NCI-H345 treated with DMSO at 0.1 percent for 48 hours (cell line): ENCODE measurements at regions not wholly inside any gene's neighbourhood (a gene's known extent, or its start where the extent isn't known, plus 50 kb on each side); places are given as distances from the start of the nearest gene placed in this dataset.
A peak's percentile ranks its signal among the peaks of the same experiment; 100 is the strongest.

ENCODE experiments used
- DNase-seq: peaks from one replicate; lab custom pipeline; 2025; ENCODE audit not compliant: unreplicated experiment; lab: John Stamatoyannopoulos, UW

DNA sequence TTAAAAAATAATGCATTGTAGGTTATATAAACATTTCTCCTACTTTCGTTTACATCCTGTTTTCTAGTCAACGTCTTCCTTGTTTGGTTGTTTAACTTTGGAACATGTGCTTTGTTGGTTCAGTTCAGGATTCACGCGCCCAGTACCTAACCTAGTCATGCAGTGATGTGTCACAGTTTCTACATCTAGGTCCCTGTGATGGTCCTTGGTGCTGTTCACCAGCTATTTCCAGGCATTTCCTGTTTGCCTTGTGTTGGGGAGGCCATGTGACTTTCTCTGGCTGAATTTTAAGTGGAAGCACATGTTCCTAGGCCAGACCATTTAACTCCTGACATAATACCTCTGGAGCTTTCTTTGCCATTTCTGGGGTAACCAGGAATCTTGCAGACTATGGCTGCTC, 292.3 kb downstream of the SMARCA2 start:
- no peak for DNase-seq

DNA sequence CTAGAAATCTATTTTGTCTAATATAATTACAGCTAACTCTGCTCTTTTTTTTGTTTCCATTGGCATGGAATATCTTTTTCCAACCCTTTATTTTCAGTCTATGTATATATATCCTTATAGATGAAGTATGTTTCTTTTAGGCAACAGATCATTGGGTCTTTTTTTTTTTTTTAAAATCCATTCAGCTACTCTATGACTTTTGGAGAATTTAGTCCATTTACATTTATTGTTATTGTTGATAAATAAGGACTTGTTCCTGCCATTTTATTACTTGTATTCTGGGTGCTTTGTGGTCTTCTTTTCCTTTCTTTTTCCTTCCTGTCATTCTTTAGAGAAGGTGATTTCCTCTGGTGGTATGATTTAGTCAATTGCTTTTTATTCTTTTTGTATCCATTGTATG, 296.8 kb downstream of the SMARCA2 start:
- no peak for DNase-seq

DNA sequence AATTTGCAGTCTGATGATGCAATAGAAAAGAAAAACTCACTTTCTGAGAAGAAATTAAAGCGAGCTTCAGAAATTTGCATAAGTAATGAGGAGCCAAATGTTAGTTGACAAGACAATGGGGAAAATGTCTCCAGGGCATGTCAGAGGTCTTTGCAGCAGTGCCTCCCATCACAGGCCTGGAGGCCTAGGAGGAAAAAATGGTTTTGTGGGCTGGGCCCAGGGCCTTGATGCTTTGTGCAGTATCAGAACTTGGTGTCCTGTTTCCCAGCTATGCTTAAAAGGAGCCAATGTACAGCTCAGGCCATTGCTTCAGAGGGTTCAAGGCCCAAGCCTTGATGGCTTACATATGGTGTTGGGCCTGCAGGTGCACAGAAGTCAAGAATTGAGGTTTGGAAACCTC, 298.4 kb downstream of the SMARCA2 start:
- DNase-seq: no peak

DNA sequence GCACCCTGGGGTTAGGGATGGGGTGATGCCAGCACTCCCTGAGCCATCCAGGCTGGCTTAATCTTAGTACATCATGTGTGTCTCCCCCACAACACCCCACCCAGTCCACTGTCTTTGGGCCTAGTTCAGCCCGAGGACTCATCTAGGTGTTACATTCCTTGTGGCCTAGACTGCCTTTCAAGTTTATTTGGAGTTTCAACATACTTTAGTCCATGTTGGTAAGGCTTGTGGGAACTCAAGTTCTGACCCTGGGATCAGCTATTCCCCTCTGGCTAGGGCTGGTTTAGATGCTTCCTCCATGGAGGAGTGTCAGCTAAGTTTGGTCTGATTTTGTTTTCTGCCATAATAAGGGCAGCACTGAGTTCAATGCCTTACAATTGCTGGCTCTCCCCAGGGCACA, 302.4 kb downstream of the SMARCA2 start:
- DNase-seq: no peak

DNA sequence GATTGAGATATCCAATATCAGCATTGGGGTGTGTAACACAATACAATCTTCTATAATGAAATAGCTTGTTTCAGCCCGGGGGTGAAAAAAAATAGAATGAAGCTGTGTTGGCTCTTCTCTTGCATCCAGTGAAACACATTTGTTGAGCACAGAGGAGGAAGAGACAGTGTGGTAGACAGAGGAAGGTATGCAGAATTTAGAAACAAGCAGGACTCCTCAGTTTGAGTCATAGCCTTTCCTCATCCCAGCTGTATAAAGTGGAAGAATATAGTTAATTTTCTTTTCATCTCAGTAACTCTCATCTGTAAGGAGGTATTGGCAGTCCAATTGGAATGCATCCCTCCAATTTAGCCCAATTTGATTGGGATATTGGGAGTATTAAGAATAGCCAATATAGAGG, 302.2 kb upstream of the VLDLR start:
- DNase-seq: no peak

DNA sequence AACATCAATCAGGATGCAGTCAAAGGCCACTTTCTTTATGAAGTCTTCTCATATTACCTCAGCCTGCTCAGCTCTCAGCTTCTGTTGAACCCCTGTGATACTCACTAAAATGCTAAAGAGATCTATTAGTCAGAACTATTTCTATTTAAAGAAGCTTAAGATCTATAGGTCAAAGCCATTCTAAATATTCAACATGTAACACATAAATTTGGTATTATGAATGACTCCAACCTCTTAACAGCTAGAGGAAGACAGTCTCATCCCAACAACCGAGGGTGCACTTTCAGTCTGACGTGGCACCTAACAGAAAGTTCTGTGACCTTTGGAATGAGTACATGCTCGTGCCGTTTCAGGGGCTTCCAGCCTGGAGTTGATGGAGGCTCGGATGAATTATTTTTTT, 301.5 kb upstream of the VLDLR start:
- DNase-seq: no peak

DNA sequence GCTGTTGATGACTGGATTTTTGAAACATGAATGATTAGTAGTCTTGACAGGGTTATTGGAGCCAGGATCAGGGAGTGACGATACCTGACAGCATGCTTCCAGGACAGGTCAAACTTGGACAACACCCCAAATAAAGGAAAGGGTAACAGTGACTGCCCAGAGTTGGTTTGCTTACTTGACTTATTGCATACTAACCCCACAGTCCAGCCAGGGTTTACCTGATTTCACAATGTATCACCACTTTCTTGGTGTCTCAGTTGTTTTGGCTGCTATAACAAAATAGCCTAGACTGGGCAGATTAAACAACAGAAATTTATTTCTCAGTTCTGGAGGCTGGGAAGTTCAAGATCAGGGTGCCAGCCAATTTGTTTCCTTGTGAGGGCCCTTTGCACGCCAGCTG, 301.0 kb upstream of the VLDLR start:
- no peak for DNase-seq

DNA sequence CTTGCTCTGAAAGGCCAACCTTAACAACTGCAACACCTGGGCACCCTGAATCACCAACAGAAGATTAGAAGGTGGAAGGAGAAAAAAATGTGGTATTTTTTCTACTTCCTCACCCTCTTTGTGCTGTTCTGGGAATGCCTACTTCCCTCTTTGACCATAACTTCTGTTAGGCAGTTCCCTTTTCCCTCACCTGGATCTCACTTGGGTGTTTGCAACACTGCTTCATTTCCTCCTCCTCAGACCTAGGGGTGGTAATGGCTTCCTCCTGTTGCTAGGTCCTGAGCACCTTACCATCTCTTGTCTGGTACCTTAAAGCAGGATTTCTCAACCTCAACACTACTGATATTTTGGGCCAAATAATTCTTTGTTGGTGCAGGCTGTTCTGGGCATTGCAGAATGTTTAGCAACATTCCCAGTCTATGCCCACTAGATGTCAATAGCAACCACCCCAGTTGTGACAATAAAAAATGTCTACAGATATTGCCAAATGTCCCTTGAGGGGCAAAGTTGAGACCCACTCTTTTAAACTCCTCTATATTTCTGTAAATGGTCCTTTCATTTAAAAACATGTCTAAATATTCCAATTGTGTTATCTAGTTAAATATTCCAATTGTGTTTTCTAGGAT, 300.0 kb upstream of the VLDLR start:
- no peak for DNase-seq

DNA sequence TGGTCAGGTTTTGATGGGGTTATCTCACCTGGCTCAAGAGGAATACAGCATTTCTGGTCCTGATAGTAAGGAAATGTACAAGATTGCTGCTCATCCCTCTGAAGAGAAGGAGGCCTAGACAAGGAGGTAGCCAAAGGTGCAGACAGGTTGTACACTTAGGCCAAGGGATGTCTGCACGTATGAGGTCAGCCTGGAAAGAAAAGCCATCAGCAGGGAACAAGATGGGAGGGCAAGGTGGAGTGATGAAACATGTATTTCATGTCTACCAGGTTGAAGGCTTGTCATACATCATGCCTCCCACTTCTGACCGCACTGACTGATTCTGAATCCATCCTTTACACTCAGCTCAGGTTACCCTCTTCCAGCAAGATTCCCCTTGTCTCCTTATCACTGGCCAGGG, 296.8 kb upstream of the VLDLR start:
- no peak for DNase-seq

DNA sequence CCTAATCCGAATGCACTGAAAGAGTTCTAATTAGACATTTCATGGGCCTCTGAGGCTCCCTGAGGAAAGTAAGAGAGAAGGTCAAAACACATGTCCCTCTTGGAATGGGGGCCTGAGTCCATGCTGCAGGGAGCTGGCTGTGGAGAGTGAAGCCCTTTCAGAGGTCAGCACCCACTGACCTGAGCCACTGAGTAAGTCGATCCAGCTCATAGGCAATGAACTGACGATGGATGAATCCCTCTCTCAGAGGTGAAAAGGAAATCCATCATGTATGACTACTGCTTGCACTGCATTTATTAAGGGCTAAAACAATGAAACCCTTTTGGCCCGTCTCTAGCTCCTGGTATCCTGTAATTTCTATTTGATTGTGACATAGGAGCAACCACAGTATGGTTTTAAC, 288.9 kb upstream of the VLDLR start:
- DNase-seq: no peak

DNA sequence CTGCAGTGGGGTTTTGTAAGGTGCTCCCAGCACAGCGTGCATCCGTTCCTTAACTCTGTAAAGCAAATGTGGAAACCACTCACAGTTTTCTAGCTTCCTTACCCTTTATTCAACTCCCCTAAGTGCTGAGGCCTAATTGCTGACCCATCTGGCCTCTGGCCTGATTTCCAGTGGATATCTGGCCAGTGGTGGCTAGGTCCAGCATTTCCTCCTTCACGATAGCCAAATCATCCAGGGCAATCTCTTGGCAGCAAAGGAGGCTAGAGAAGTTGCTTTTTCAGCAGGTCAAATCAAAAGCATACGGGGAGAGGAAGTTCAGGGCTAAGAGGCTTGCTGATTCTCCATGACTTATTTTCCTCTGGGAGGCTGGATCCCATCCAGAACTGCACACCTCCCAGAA, 286.3 kb upstream of the VLDLR start:
- no peak for DNase-seq

DNA sequence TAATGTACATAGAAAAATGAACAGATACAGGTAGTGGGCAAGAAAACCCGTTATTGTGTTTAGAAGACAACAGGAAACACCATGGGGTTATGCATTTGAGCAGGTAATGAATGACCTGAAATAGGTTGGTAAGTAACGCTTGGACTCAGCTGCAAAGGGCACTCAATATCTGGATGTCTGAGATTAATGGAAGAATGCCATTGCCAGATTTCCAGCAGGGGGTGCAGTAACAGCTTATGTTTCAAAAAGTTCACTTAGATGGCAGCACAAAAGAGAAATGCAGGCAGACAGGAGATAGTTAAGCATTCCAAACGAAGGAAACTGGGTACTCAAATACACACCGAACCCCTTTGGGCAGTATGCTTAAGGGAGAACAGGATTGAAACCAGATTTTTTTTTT, 285.5 kb upstream of the VLDLR start:
- no peak for DNase-seq

DNA sequence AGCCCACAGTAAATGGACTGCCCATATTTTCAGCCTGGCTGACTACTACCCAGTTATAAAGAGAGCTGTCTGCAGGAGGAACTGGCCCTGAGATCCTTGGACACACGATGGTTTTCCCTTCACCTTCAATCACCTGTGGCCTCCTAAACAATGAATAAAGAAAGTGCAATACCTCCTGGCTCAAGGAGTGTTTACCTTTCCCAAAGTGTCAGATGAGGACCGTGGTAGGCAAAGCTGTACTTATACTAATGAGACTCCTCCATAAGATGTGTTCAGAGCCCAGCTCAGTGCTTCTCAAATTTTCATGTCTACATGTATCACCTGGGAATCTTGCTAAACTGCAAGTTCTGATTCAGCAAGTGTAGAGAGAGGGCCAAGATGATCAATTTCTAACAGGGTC, 284.5 kb upstream of the VLDLR start:
- DNase-seq: peak; percentile 30

DNA sequence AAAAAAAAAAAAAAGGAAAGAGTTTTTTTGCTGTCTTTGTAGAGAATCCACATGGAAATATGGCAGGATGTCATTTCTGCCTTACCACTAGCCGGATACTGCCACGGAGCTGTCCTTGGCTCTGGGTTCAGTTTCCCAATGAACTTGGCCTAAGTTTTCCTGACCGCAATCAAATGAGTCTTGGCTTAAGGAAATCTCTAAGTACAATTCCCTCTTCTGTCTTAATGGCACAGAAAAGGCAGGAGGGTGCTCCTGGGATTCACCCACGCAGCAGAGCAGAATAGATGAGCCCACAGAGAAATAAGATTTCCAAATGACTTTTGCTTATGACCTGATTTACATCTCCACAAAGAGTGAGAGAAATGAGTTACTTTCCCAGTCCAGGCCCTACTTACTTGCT, 284.0 kb upstream of the VLDLR start:
- DNase-seq: no peak

DNA sequence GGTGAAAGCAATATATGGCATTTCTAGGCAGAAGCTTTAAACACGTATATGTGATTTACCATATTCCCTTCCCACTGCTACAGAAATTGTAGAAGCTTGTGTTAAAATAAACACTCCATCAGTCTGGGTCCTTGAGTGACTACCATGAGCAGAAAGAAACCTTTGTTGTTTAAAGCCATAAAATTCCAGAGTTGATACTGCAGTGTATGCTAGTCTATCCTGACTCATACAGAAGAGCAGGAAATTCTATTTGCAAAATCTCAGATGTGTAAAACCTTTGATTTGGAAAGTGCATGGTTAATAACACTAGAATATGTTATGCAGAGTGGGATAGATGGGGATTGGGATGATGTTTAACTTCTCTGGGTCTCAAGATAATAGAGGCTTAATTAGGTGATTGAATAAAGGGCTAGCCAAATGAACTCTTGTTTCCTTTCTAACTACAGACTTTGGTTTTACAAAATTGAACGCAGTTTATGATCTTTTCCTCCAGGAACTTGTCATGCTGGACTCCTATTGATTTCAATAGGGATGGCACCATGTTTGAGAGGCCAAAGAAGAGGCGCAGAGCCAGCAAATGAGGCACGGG, 282.7 kb upstream of the VLDLR start:
- DNase-seq: peak; percentile 25

DNA sequence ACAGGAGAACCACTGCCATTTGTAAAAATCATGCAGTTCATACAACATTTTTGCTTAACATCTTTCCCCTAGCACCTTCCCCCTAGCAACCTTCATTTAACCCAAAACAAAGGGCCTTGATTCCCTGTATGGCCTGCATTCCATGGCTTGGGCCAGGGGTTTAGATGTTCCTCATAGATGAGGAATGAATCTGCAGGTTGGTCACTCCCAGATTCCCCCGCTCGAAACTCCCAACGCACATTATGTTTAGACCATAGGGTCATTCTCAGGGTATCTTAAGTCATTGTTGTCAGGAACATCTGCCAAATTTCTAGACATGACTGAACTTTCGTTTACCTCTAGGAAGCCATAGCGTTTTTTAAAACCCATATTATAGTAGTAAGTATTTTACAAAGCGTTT, 282.2 kb upstream of the VLDLR start:
- no peak for DNase-seq

DNA sequence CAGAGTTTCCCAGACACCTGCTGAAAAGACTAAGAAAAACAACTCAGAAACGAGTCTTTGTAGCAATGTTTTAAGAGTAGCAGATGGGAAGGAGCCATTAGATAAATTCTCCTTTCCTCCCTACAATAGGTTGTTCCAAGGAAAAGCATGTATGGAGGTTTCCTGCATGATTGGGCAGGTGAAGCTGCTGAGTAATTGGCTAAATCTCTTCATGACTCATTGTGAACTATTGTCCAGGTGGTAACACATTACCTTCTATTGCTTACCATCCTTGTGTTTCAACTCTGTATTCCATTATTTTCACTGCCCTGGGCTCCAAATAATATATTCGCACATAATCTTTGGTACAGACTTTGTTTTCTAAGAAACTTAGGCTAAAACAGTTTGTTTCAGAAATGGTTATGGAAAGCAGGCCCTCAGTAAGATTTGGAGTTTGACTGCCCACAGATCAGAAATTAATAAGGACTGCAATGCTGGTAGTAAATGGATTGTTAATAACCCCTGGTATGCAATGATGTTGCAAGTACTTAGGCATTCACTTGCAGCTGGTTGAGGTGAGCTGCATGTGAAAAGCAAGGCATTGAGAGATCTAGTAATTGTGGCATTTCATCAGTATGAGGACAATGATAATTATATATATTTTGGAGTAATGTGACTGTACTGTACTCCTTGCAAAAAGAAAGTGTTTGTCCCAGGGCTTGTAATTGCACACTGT, 281.4 kb upstream of the VLDLR start:
- DNase-seq: no peak

DNA sequence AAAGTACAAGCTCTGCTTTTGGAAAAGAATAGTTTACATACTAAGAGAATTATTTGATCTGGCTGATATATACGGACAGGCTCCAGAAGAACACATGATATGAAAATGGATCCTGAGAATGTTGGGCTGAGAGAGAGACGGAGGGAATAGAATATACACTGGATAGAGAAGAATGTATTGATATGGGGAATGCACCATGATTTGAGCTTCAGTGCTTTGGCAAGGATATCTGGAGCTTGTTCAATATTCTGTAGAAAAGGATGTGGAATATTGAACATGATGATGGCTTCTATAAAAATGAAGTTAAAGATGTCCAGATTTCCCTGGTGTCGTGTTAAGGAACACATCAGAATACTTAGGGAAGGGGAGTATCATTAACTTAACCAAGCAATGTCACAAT, 280.5 kb upstream of the VLDLR start:
- no peak for DNase-seq

DNA sequence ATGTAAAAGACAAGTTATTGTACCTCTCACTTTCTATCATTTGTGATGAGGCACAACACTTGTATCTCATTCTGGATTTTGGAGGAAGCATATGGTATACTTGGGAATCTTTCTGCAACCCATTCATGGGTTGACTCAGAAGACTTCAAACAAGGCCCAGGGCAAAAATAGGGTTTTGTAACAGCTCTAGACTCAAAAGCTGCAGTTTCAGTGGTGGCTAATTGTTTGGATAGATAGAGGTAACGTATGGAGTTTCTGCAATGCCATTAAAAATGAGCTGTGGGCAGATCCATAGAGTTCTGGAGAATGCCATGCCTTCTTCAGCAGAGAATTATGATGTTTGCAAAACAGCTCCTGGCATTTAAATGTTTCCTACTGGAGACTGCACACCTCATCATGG, 279.6 kb upstream of the VLDLR start:
- DNase-seq: no peak

DNA sequence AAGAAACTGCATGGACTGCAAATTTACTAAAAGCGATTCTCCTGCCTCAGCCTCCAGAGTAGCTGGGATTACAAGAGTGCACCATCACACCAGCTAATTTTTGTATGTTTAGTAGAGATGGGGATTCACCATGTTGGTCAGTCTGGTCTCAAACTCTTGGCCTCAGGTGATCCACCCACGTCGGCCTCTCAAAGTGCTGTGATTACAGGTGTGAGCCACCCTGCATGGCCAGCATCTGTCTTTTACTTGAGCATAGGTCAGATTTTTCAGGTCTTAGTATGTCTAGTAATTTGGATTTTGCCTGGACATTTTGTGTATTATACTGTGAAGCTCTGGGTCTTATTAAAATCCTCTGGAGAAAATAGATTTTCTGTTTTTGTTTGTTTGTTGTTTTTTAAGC, 277.8 kb upstream of the VLDLR start:
- no peak for DNase-seq

DNA sequence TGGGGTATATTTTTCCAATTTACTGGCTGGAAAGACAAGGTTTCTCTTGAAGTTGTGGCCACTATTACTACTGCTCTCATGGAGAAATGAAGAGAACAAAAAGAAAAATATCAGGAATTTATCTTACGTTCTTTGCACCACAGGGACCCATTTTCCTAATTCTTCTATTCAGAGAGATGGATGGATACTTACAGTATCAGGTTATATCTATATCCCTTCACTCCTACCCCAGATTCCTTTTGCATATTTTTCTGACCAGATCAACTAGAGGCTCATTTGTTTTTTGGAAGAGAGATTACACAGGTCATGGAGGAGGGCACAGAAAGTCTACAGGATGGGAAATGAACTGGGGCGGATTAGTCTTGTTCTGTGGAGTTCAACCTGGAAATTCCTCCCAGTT, 277.2 kb upstream of the VLDLR start:
- DNase-seq: no peak

DNA sequence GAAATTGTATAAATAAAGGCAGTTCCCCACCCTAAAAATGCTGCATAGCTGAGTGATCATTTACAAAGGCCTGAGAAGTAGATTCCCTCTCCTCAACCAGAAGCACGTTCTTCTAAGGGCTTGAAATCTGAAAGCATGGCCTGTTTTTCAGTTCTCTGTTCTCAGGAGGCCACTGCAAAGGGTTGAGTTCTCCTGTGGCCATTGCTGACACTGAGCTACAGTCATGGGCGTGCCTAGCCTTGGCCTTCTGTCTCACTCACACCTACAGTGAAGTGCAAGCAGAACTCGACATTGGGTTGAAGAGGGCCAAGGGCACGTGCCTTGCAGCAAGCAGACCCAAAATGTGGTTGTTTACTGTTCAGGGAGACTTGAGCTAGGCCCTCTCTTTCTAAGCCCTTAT, 276.6 kb upstream of the VLDLR start:
- no peak for DNase-seq
